AG10803 (cell line): ENCODE measurements at regions not wholly inside any gene's neighbourhood (a gene's known extent, or its start where the extent isn't known, plus 50 kb on each side); places are given as distances from the start of the nearest gene placed in this dataset.

Source experiments
- DNase-seq: peaks from one replicate; pipeline ENCODE4 v3.0.0; 2010; ENCODE audit warnings: low read depth
- H3K4me3 ChIP-seq: 2 replicates; pipeline ENCODE4 v1.5.1; 2011; ENCODE audit warnings: mild to moderate bottlenecking, low read length, control low read depth
- TF ChIP-seq, protein P1 (sequence below): conservative IDR thresholded peaks from 2 replicates; pipeline ENCODE4 v1.5.1; 2011; ENCODE audit warnings: mild to moderate bottlenecking, low read length, control low read depth, inconsistent platforms

DNA sequence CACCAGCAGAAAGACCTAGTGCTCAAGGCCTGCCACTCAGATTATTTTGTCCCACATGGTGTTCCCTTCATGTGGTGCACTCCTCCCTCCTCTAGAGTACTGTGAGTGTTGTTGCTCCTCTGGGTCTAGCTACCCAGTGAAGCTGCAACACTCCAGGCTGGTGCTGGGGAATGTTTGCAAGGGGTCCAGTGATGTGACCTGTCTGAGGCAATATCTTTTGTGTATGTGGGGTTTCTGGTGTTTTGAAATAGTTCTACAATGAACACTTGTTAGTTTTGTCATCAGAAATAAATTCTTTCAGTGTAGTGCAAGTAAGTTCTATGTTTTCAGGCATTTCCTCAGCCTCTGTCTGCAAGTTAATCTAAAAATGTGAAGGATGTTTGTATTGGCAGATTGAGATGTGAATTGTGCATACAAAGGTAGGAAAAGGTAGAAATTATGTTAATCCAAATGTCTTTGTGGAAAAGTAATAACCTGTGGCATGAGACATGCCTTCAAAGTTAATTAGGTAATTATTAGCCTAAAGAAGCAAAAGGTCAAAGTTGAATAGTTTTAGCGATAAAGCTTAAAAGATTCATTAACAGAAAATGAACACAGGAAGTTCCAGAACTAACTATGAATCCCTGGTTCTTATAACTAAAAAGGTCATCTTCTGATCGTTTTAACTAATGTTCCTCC, 616.8 kb downstream of the LTN1 start:
- TF ChIP-seq, protein P1, sequence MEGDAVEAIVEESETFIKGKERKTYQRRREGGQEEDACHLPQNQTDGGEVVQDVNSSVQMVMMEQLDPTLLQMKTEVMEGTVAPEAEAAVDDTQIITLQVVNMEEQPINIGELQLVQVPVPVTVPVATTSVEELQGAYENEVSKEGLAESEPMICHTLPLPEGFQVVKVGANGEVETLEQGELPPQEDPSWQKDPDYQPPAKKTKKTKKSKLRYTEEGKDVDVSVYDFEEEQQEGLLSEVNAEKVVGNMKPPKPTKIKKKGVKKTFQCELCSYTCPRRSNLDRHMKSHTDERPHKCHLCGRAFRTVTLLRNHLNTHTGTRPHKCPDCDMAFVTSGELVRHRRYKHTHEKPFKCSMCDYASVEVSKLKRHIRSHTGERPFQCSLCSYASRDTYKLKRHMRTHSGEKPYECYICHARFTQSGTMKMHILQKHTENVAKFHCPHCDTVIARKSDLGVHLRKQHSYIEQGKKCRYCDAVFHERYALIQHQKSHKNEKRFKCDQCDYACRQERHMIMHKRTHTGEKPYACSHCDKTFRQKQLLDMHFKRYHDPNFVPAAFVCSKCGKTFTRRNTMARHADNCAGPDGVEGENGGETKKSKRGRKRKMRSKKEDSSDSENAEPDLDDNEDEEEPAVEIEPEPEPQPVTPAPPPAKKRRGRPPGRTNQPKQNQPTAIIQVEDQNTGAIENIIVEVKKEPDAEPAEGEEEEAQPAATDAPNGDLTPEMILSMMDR: no peak
- DNase-seq: peak; percentile 61
- no peak overlapping the region for H3K4me3 ChIP-seq

DNA sequence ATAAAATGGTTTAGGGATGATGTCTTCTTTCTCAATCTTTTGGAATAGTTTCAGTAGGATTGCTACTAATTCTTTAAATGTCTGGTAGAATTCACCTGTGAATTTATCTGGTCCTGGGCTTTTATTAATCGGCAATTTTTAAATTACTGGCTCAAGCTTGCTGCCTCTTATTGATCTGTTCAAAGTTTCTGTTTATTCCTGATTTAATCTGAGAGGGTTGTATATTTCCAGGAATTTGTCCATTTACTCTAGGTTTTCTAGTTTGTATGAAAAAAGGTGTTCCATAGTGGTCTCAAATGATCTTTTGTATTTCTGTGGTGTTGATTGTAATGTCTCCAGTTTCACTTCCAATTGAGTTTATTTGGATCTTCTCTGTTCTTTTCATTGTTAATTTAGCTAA, 617.8 kb downstream of the LTN1 start:
- no peak for DNase-seq
- H3K4me3 ChIP-seq: no peak overlapping the region
- TF ChIP-seq, protein P1: no peak

DNA sequence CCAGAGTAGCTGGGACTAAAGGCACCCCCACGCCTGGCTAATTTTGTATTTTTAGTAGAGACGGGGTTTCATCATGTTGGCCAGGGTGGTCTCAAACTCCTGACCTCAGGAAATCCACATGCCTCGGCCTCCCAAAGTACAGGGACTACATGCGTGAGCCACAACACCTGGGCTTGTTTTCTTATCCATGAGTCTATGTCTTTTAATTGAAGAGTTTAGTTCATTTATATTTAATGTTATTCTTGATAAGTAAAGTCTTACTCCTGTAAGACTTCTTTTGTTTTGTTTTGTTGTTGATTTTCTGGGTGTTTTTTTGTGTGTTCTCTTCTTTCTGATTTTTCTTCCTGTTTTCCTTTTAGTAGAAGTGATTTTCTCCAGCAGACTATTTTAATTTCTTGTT, 621.0 kb downstream of the LTN1 start:
- no peak overlapping the region for H3K4me3 ChIP-seq
- TF ChIP-seq, protein P1: no peak
- DNase-seq: no peak

DNA sequence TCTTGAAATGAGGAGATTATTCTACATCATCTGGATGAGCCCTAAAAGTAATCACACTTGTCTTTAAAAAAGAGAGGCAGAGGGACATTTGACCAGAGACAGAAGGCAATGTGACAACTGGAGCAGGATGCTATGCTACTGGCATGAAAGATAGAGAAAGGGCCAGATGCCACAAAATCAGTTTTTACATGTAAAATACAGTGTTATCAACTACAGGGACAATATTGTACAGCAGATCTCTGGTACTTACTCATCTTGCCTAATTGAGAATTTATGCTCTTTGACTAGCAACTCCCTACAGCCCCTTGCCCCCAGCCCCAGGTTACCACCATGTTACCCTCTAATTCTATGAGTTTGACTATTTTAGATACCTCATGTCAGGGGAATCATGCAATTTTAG, 633.4 kb downstream of the LTN1 start:
- no peak overlapping the region for H3K4me3 ChIP-seq
- TF ChIP-seq, protein P1: no peak
- no peak for DNase-seq

DNA sequence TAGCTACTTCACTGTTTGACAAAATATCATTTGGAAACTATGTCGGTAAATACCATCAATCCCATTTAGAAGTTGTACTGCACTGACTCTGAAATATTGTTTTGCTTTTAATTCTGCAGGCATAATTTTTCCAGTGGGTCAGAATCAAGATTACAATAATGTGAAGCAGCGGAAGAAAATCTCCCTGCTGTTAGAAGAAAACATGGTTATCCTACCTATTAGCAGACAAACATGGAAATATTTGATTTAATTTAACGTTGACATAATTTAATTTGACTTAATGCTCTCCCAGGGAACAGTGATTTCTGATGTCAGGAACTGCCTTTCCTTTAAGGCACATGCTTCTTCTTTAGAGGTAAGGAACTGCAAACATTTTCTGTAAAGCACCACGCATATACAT, 634.0 kb downstream of the LTN1 start:
- TF ChIP-seq, protein P1: no peak
- no peak for DNase-seq
- H3K4me3 ChIP-seq: no peak overlapping the region

DNA sequence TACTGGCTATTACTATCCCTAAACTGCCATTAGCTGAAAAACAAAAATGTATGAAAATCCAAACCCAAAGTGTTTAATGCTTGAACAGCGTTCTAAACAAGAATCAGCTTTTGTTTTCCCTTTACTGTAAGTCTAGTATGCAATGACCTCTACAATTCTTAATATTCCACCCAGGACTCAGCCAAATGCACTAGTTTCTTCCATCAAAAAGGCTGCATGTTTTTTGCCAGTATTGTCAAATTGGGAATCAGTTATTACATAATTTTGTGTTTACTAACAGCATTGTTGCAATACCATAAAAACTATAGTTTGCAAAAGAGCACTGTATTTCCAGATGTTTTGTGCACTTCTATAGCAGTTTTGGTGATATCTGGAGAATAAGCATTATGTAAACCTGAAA, 634.5 kb downstream of the LTN1 start:
- no peak overlapping the region for H3K4me3 ChIP-seq
- TF ChIP-seq, protein P1: no peak
- no peak for DNase-seq

DNA sequence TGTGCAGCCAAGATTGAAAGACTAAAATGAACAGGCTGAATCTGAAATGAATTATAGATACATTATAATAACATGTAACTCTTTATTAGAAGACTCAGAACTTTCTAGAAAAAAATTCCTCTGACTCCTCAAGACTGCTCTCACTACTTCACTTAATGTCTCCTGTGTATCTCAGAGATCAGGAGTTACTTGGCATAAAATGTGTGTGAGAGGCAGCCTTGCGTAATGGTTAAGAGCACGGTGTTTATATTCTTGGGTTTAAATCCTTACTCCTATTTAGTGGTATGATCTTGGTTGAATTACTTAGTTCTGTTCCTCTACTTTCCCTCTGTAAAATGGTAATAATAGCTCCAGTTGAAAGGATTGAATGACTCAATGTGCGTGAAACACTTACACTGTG, 634.9 kb downstream of the LTN1 start:
- TF ChIP-seq, protein P1: no peak
- no peak overlapping the region for H3K4me3 ChIP-seq
- no peak for DNase-seq
